Stimulated activated CD8-positive, alpha-beta memory T cell treated with anti-CD3 and anti-CD28 coated beads, Interleukin-7, amount 100 ng/mL, for 48 hours (primary cell): ENCODE measurements at regions not wholly inside any gene's neighbourhood (a gene's known extent, or its start where the extent isn't known, plus 50 kb on each side); places are given as distances from the start of the nearest gene placed in this dataset.

ENCODE experiments used
- DNase-seq, 2 donors: peaks; one replicate each; pipeline ENCODE4 v3.0.0-alpha.2; 2020; ENCODE audit warnings: low read depth in 1 of 2; ENCODE audit errors: extremely low read depth in 1 of 2

- DNase-seq: no peak
Measured at GRCh38 chr12:68447797-68448260, 115.7 kb upstream of the MDM1 start.

GRCh38 chr12:68449196-68449595 is 117.0 kb upstream of the MDM1 start:
- no peak for DNase-seq

GRCh38 chr12:68450947-68451260 is 118.7 kb upstream of the MDM1 start:
- peak in 1 of 2 donors; percentile 11 for DNase-seq

GRCh38 chr12:68451261-68452077 is 119.3 kb upstream of the MDM1 start:
- peak; percentile 19 to 37 for DNase-seq

GRCh38 chr12:68452078-68452715 is 120.0 kb upstream of the MDM1 start:
- no peak for DNase-seq

DNA sequence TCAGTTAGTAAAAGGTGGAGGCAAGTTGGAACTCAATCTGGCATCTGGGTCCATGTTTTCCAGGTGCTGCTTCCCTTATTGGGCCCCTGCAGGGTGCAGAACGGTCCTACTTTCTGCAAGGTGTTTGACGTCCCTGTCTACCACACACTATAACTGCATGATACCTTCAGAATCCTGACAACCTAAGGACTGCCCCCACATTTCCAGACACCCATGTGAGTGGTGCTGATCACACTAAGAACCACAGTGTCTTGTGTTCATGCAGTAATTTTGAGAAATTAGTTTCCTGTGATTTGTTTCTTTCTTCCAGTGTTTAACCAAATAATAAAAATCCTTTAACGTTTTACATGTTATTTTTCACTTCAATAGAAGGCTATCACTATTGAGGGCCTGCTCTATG is 121.1 kb upstream of the MDM1 start:
- DNase-seq: no peak

DNA sequence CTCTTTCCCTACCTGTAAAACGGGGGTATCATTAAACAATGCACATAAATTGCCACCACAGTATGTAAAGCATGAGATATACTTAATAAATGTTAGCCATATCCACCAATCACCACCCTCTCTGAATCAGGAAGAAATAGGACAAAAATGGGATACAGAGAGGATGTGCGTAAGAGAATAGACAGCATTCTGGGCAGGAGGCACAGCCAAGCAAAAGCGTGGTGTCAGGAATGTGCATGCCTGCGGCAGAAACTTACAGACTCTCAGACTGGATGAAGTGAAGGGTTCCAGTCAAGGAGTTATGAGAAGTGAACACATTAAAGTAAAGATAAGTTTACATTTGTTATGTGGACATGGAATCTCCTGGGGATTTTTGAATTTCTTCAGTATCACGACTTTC is 121.7 kb upstream of the MDM1 start:
- no peak for DNase-seq

DNA sequence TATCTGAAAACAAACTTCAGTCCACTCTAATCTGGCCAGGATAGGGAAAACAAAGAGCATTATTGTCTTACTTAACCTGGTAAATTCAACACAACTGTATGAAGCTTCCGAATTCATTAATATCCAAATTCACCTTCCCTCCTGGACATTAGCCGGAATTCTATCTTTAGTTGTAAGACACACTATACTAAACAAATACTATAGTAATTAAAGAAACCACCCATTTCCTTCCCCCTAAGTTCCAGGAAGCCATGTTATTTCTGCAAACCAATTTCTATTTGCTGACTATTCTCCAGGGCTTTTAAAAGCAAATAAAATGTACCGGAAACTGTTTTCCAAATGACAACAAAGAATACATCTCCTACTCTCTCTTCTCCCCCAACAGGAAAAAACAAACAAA is 122.7 kb upstream of the MDM1 start:
- no peak for DNase-seq

DNA sequence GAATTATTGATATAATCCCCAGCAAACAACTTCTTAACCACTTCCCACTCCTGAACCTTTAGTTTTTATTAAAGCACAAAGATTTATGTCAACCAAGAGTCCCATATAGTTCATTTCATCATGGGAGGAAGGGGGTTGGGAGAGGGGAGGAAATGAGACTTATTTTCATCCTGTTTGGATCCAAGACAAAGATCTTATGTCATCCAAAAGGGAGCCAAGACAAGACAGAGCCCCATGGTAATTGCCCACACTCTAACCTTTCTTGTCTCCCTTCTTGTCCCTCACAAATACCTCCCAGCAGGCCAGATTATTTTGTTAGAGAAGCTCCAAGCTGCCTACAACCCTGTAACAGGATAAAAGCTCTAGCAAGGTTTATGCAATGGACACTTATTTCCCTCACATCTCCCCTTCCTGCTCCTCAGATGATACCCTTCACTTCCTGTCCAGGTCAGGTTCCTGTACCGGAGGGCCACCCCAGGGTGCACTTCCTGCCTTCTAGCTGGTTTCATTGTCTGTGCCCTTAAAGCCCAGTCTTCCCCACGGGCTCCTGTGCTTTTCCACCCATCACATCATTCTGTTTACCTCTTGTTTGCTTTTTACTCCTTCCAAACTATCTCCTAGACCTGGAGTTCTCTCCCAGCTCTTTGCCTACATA is 123.7 kb upstream of the MDM1 start:
- no peak for DNase-seq

- DNase-seq: no peak
Measured at GRCh38 chr12:68458866-68459265, 126.7 kb upstream of the MDM1 start.

GRCh38 chr12:68460236-68460635 is 128.1 kb upstream of the MDM1 start:
- DNase-seq: no peak

DNA sequence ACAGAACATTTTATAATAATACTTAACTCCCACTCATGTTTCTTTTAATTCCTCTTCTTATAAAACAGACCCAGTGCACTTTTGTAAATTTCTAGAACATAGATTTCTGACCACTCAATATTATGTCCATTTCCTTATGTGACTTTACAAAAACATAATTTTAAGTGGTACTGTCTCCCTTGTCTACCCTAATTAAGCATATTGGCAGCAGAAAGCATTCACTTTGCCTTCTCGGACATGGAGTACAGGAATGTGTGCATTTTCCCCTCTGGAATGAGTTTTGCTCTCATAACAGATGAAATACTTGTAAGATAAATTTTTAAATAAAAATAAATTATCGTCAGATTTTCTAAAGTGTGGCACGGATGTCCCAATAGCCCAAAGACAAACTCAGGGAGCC is 129.5 kb upstream of the MDM1 start:
- no peak for DNase-seq

DNA sequence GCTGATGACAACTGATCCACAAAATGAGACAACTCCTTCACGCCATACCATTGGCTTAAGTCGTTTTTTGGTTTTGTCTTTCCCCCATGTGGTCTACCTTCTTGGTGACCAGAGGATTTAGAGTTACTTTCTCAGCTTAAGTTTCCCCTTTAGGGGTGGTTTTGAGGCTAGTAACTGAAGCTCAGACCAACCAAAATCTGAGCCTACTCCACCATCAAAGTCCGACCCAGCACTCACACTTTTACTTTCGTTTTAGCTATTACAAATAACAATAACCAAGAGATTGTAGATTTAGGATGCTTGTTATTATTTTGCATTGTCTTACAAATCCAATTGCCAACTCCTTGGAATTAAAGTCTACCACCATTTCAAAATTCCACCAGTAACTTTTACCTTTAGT is 130.6 kb upstream of the MDM1 start:
- DNase-seq: no peak

GRCh38 chr12:68465227-68465626 is 133.1 kb upstream of the MDM1 start:
- no peak for DNase-seq

GRCh38 chr12:68467514-68467913 is 135.4 kb upstream of the MDM1 start:
- no peak for DNase-seq

DNA sequence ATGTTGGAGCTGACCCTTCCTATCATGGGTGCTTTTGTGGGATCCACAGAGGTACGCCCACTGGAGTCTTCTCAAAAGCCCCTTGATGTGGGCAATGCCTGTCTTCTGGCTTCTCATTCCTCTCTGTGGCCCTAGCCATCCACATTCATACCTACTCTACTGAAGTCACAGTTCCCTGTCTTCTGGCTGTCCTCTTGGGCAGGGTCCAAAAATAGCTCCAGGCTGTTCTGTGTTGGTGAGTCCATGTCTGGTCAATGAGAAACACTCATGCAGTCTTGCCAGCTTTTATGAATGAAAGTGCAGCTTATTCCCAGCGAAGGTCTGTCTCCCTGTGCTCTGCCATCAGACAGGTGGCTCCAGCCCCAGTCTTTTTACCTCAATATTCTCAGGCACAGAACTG is 135.9 kb upstream of the MDM1 start:
- no peak for DNase-seq

DNA sequence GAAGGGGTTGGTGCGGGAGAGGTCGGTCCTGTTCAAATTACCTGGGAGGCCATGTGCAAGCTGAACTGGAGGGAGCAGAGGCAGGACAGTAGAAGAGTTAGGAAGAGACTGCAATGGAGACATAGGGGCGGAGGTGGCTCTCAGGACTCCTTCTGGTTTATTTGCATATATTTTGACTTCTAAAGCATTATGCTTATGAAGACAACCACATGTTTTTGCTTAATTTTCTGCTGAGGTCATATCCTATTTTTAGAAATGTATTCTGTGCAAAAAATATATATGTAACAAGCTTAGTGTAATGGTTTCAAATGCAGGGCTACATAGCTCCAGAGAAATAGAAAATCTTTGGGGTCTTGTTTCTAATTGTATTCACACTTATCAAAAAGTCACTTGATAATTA is 137.0 kb upstream of the MDM1 start:
- DNase-seq: no peak

DNA sequence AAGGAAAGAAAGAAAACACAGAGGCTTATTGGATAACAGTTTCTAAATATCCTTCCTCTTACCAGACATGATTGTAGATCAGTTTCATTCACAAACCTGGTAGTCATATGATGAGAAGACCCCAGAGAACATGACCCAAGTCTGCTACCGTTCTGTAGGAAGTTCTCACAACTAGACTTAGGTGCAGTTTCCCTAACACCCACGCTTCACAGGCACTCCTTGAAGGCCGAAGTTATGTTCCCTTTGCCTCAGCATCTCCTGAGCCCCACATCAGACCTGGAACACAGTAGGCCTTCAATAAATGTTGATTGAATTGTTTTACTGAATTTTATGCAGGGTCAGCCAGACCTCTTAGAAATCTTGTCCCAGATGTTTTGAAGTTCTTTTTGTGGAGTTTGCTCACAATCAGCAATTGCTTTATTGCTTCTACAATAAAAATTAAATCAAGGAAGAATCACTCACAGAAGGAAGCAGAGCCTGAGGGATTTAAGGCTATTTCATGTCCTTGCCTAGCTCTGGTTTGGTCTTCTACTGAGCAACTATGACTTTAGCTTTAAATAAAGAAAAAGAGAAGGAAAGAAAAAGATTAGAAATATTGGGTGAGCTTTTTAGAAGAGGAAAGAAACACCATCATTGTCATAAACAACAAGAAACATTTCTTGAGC is 138.6 kb upstream of the MDM1 start:
- no peak for DNase-seq

GRCh38 chr12:68474467-68475204 is 136.1 kb upstream of the RAP1B start:
- no peak for DNase-seq

GRCh38 chr12:68476794-68477193 is 133.9 kb upstream of the RAP1B start:
- no peak for DNase-seq

DNA sequence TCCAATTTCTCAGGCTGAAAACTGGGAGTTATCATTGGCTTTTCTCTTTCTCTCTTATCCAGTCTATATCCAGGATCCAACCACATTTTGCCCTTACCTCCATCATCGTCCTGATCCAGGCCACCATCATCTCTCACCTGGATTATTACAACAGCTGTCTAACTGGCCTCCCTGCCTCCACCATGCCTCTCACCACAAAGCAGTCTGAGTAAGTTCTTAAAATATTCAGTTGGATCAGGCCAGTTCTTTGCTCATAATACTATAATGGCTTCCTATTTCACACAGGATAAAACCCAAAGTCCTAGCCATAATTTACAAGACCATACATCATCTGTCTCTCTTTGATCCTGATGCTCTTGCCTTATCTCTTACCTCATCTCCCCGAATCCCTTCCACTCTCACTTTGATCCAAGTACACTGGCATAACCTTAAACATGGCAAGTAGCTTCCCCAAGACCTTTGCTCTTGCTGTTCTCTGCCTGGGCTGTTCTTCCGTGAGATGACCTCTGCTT is 133.4 kb upstream of the RAP1B start:
- no peak for DNase-seq
